ENCODE measurements at regions not wholly inside any gene's neighbourhood (a gene's known extent, or its start where the extent isn't known, plus 50 kb on each side); places are given as distances from the start of the nearest gene placed in this dataset.
A peak's percentile ranks its signal among the peaks of the same experiment; 100 is the strongest.
"Not testable (repeated sequence)": the region's sequence is repeated elsewhere in the genome, so short reads cannot be mapped to it uniquely, and the experiment has no call there.

GRCh38 chr2:155472018-155472417 is 773.5 kb downstream of the KCNJ3 start:
- ATAC-seq; H3K4me3 Mint-ChIP-seq; H3K27ac Mint-ChIP-seq; CTCF ChIA-PET; POLR2A ChIA-PET; DNase-seq (ENCODE audit: low spot score); H3K4me1 Mint-ChIP-seq; H3K27me3 Mint-ChIP-seq (ENCODE audit: low read depth): not testable (repeated sequence)
- Mint-ChIP-seq H3K36me3 (peaks cover 11% of the 10 kb centered on the region), H3K9me3 (peaks cover 20% of the 10 kb centered on the region)

- Mint-ChIP-seq H3K36me3 (no peaks in the 10 kb centered on the region), H3K27me3 (ENCODE audit: low read depth) (no peaks in the 10 kb centered on the region), H3K4me1 (peaks cover 3% of the 10 kb centered on the region; the same call in 1 of the 2 replicates), H3K9me3 (no peaks in the 10 kb centered on the region), H3K4me3 (no peak overlapping the region), H3K27ac (0 out of 2 replicates have a peak overlapping the region, but pooled peaks have one; percentile 19)
- TF ChIP-seq IRF2 (CRISPR knock-in tag; IDR thresholded peaks at IDR 0.05; ENCODE audit: borderline replicate concordance, low read depth) (no peak), IRF1 (CRISPR knock-in tag; IDR thresholded peaks at IDR 0.05) (no peak), SOX15 (CRISPR knock-in tag; IDR thresholded peaks at IDR 0.05) (no peak), NR1H2 (CRISPR knock-in tag; IDR thresholded peaks at IDR 0.05) (no peak), ESRRA (CRISPR knock-in tag; IDR thresholded peaks at IDR 0.05; ENCODE audit: borderline replicate concordance) (no peak), CBFB (CRISPR knock-in tag; IDR thresholded peaks at IDR 0.05; ENCODE audit: low read depth) (no peak), RORB (CRISPR knock-in tag; IDR thresholded peaks at IDR 0.05) (no peak), FOXP4 (CRISPR knock-in tag; IDR thresholded peaks at IDR 0.05) (no peak), MLX (CRISPR knock-in tag; IDR thresholded peaks at IDR 0.05) (no peak), CREM (CRISPR knock-in tag; IDR thresholded peaks at IDR 0.05) (no peak), NFE2L1 (CRISPR knock-in tag; IDR thresholded peaks at IDR 0.05) (no peak)
- DNase-seq (ENCODE audit: low spot score) (no peak), ATAC-seq (no peak)
- CTCF ChIA-PET: no interaction called here
- POLR2A ChIA-PET: interaction anchor here (1.2 kb wide), 1 partner anchor 155 kb away, joined by 3 read pairs; no protein-coding TSS in a partner anchor
Measured at GRCh38 chr2:155456222-155456621, 757.7 kb downstream of the KCNJ3 start.

- ChIA-PET POLR2A (no interaction called here), CTCF (no interaction called here)
- Mint-ChIP-seq H3K27ac (no peak overlapping the region), H3K4me3 (no peak overlapping the region), H3K36me3 (no peaks in the 10 kb centered on the region), H3K4me1 (no peaks in the 10 kb centered on the region), H3K27me3 (ENCODE audit: low read depth) (no peaks in the 10 kb centered on the region), H3K9me3 (peaks cover 11% of the 10 kb centered on the region)
- ATAC-seq (no peak), DNase-seq (ENCODE audit: low spot score) (no peak)
- TF ChIP-seq SMAD3 (CRISPR knock-in tag; IDR thresholded peaks at IDR 0.05; ENCODE audit: borderline replicate concordance) (no peak), ZNF671 (CRISPR knock-in tag; IDR thresholded peaks at IDR 0.05) (no peak), ZNF317 (CRISPR knock-in tag; IDR thresholded peaks at IDR 0.05; ENCODE audit: borderline replicate concordance, low read depth) (no peak), ZNF512 (CRISPR knock-in tag; IDR thresholded peaks at IDR 0.05; ENCODE audit: borderline replicate concordance) (no peak), ATF2 (CRISPR knock-in tag; IDR thresholded peaks at IDR 0.05; ENCODE audit: borderline replicate concordance, low read depth) (no peak), USF1 (CRISPR knock-in tag; IDR thresholded peaks at IDR 0.05) (no peak)
Measured at GRCh38 chr2:155442755-155443372, 744.4 kb downstream of the KCNJ3 start.
